ENCODE measurements at regions not wholly inside any gene's neighbourhood (a gene's known extent, or its start where the extent isn't known, plus 50 kb on each side); places are given as distances from the start of the nearest gene placed in this dataset.

GRCh38 chr1:55505326-55505725 is 290.2 kb upstream of the USP24 start:
- H3K27me3 ChIP-seq = no peaks in the 10 kb centered on the region
- TF ChIP-seq CTCF (IDR thresholded peaks at IDR 0.05) (no peak), POLR2A (IDR thresholded peaks at IDR 0.05) (no peak), EP300 (IDR thresholded peaks at IDR 0.05) (no peak)
- H3K36me3 ChIP-seq = no peaks in the 10 kb centered on the region
- no peak overlapping the region for H3K27ac ChIP-seq
- no peak overlapping the region for H3K4me3 ChIP-seq
- peaks cover 0 to 25% (median 9%) of the 10 kb centered on the region in 4 donors for H3K4me1 ChIP-seq
- DNase-seq (ENCODE audit: low spot score in 2 of 2) = no peak
- no peaks in the 10 kb centered on the region for H3K9me3 ChIP-seq

DNA sequence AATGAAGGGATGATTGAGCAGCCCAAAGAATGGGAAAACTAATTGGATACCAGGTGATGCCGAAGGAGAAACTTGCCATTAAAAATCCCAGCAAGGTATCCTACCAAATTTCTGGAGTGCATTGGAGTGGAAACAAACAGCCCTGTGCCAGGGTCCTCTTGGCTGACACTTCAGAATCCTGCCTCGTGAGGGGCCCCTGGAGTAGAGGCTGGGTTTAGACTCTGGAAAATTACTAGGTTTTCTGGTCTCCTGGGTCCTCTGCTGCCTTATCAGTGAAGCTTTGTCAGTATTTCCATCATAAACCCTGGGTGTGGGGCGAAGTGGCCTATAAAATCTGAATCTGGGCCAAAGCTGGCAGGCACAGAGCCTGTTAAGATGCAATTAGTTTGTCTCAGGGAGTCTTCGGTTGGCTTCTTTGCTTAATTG is 289.2 kb upstream of the USP24 start:
- H3K4me1 ChIP-seq = peaks cover 0 to 25% (median 9%) of the 10 kb centered on the region in 4 donors
- DNase-seq (ENCODE audit: low spot score in 2 of 2) = no peak
- H3K36me3 ChIP-seq = no peaks in the 10 kb centered on the region
- H3K9me3 ChIP-seq = no peaks in the 10 kb centered on the region
- TF ChIP-seq POLR2A (IDR thresholded peaks at IDR 0.05) = no peak
- no peak for TF ChIP-seq CTCF (IDR thresholded peaks at IDR 0.05)
- 36 to 49% methylated on average over 4 of the region's 4 CpGs for WGBS, 2 donors
- no peak overlapping the region for H3K4me3 ChIP-seq
- H3K27ac ChIP-seq = peak overlapping the region in 1 of 4 donors; percentile 29
- no peaks in the 10 kb centered on the region for H3K27me3 ChIP-seq

- DNase-seq (ENCODE audit: low spot score in 2 of 2) = no peak
- H3K27me3 ChIP-seq = no peaks in the 10 kb centered on the region
- WGBS, 2 donors = 46 to 59% methylated on average over 2 of the region's 2 CpGs
- peaks cover 0 to 25% (median 9%) of the 10 kb centered on the region in 4 donors for H3K4me1 ChIP-seq
- no peaks in the 10 kb centered on the region for H3K9me3 ChIP-seq
- TF ChIP-seq POLR2A (IDR thresholded peaks at IDR 0.05) = no peak
- no peak for TF ChIP-seq CTCF (IDR thresholded peaks at IDR 0.05)
- TF ChIP-seq EP300 (IDR thresholded peaks at IDR 0.05) = no peak
- no peak overlapping the region for H3K4me3 ChIP-seq
- no peak overlapping the region for H3K27ac ChIP-seq
- no peaks in the 10 kb centered on the region for H3K36me3 ChIP-seq
Observed at GRCh38 chr1:55503663-55504305, 288.6 kb upstream of the USP24 start.

DNA sequence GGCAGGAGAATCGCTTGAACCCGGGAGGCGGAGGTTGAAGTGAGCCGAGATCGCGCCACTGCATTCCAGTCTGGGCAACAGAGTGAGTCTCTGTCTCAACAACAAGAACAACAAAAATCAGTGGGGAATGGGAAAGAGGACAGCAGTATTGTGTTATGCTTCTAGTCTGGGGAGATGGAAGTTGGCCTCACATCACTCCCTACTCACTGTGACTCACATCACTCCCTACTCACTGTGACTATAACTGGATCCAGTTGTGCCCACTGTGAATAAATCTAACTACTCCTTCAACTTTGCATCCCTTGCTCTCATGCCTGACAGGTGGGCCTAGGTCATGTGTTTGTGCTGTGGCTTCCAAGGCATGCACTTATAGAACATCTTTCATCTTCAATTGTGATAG is 285.4 kb upstream of the USP24 start:
- no peaks in the 10 kb centered on the region for H3K27me3 ChIP-seq
- 95 to 99% methylated on average over 6 of the region's 6 CpGs for WGBS, 2 donors
- H3K9me3 ChIP-seq = no peaks in the 10 kb centered on the region
- no peaks in the 10 kb centered on the region for H3K36me3 ChIP-seq
- DNase-seq (ENCODE audit: low spot score in 2 of 2) = no peak
- peaks cover 0 to 17% (median 6%) of the 10 kb centered on the region in 4 donors for H3K4me1 ChIP-seq
- H3K4me3 ChIP-seq = no peak overlapping the region
- no peak overlapping the region for H3K27ac ChIP-seq
- no peak for TF ChIP-seq EP300 (IDR thresholded peaks at IDR 0.05)
- no peak for TF ChIP-seq POLR2A (IDR thresholded peaks at IDR 0.05)
- no peak for TF ChIP-seq CTCF (IDR thresholded peaks at IDR 0.05)

- H3K9me3 ChIP-seq = no peaks in the 10 kb centered on the region
- no peaks in the 10 kb centered on the region for H3K4me1 ChIP-seq
- no peaks in the 10 kb centered on the region for H3K36me3 ChIP-seq
- WGBS, 2 donors = 45 to 49% methylated on average over 1 of the region's 1 CpG
- no peak for DNase-seq (ENCODE audit: low spot score in 2 of 2)
- TF ChIP-seq EP300 (IDR thresholded peaks at IDR 0.05) = no peak
- TF ChIP-seq POLR2A (IDR thresholded peaks at IDR 0.05) = no peak
- no peak for TF ChIP-seq CTCF (IDR thresholded peaks at IDR 0.05)
- H3K27me3 ChIP-seq = no peaks in the 10 kb centered on the region
- H3K27ac ChIP-seq = no peak overlapping the region
- H3K4me3 ChIP-seq = no peak overlapping the region
Observed at GRCh38 chr1:55490547-55490946, 275.4 kb upstream of the USP24 start.

Measured in tibial nerve (tissue), 4 donors.